ENCODE measurements at regions not wholly inside any gene's neighbourhood (a gene's known extent, or its start where the extent isn't known, plus 50 kb on each side); places are given as distances from the start of the nearest gene placed in this dataset.

DNA sequence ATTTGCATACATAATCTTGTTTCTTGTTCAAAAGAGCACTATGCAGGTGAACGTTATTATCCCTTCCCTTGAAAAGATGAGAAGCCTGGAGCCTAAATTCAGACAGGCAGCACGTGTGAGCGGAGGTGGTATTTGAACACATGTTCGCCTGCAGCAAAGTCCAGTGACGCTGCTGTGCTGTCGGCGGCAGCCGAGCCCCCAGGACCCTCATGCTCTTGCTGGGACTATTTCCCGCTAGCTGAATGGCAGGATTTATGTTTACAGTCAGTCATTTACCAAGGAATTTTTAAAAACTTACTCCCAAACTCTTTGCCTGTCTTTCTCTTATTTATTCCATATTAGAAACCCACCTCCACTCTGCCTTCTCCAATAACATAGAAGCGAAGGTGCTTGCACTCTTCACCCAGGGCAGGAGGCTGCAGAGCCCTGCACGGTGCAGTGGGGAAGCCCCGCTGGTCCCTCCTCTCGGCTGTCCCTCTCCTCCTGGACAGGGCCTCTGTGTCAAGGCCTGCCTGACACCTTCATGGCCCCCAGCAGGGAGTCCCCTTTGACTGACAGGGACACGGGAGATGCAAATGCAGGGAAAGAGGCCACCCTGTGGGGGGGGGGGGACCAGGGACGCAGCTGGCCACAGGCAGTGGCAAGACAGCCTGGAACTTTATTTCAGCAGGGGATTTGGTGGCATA is 528.5 kb upstream of the B3GAT1 start:
- TF ChIP-seq, protein P1, sequence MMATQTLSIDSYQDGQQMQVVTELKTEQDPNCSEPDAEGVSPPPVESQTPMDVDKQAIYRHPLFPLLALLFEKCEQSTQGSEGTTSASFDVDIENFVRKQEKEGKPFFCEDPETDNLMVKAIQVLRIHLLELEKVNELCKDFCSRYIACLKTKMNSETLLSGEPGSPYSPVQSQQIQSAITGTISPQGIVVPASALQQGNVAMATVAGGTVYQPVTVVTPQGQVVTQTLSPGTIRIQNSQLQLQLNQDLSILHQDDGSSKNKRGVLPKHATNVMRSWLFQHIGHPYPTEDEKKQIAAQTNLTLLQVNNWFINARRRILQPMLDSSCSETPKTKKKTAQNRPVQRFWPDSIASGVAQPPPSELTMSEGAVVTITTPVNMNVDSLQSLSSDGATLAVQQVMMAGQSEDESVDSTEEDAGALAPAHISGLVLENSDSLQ (IDR thresholded peaks at IDR 0.05), result no peak
- TF ChIP-seq ARNT (IDR thresholded peaks at IDR 0.05) (no peak), FOXK2 (IDR thresholded peaks at IDR 0.05) (no peak), L3MBTL2 (conservative IDR thresholded peaks at IDR 0.05) (no peak), BHLHE40 (IDR thresholded peaks at IDR 0.05; ENCODE audit: borderline replicate concordance) (no peak), SP1 (IDR thresholded peaks at IDR 0.05) (no peak), FOXM1 (IDR thresholded peaks at IDR 0.05; ENCODE audit: borderline replicate concordance) (no peak), HDGF (IDR thresholded peaks at IDR 0.05; ENCODE audit: borderline replicate concordance) (no peak)
